ENCODE measurements at regions not wholly inside any gene's neighbourhood (a gene's known extent, or its start where the extent isn't known, plus 50 kb on each side); places are given as distances from the start of the nearest gene placed in this dataset.

DNA sequence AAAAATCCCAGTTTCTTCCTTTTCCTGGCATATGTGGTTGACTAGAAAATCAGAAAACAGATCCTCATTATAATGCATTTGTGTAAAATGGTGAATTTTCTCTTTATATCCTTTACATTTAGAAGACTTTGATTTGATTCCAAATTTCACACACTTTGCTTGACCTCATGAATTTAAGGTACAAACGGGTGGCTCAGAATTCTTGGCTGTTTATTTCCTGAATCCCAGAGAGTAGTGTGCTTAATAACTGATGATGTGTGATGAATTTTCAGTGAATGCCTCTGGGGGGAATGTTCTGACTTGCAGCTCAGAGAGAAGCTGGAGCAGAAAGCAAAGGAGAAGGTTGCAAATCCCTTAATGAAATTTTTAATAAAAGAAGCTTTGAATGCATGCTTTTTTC, 126.8 kb downstream of the SPATA31D1 start:
- H3K4me3 ChIP-seq (ENCODE audit: low read depth, low read length), result no peak overlapping the region
- H3K4me1 ChIP-seq (ENCODE audit: control insufficient read depth, insufficient read depth, low read length, unreplicated experiment), result no peaks in the 10 kb centered on the region
- no peaks in the 10 kb centered on the region for H3K27me3 ChIP-seq (ENCODE audit: insufficient read depth, low read length)
- no peaks in the 10 kb centered on the region for H3K79me2 ChIP-seq (ENCODE audit: control insufficient read depth, insufficient read depth, low read length, unreplicated experiment)
- H3K27ac ChIP-seq (ENCODE audit: low read depth, low read length), result no peak overlapping the region
- H2AFZ ChIP-seq (ENCODE audit: low read length, unreplicated experiment), result no peak overlapping the region
- no peaks in the 10 kb centered on the region for H3K36me3 ChIP-seq (ENCODE audit: insufficient read depth, low read length)

DNA sequence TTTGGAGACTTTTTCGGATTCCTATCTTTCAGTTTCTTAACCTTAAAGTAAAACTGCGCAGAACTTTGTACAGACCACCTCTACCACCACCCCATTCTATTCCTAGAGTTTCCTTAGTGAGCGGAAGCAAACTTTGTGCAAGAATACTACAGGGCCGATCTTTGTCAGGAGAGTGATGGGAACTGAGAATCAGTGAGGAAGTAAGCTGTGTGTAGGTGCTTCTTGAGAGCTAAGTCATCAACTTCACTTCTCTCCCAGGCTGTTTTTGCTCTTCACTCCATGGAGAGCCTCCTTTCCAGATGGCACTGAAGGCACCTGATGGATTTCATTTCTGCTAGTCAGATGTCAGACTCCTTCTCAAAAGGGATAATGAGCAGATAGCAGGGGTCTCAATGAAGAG, 127.3 kb downstream of the SPATA31D1 start:
- H3K27ac ChIP-seq (ENCODE audit: low read depth, low read length), result no peak overlapping the region
- no peaks in the 10 kb centered on the region for H3K79me2 ChIP-seq (ENCODE audit: control insufficient read depth, insufficient read depth, low read length, unreplicated experiment)
- no peak overlapping the region for H2AFZ ChIP-seq (ENCODE audit: low read length, unreplicated experiment)
- no peaks in the 10 kb centered on the region for H3K36me3 ChIP-seq (ENCODE audit: insufficient read depth, low read length)
- H3K4me3 ChIP-seq (ENCODE audit: low read depth, low read length), result no peak overlapping the region
- H3K27me3 ChIP-seq (ENCODE audit: insufficient read depth, low read length), result no peaks in the 10 kb centered on the region
- no peaks in the 10 kb centered on the region for H3K4me1 ChIP-seq (ENCODE audit: control insufficient read depth, insufficient read depth, low read length, unreplicated experiment)

DNA sequence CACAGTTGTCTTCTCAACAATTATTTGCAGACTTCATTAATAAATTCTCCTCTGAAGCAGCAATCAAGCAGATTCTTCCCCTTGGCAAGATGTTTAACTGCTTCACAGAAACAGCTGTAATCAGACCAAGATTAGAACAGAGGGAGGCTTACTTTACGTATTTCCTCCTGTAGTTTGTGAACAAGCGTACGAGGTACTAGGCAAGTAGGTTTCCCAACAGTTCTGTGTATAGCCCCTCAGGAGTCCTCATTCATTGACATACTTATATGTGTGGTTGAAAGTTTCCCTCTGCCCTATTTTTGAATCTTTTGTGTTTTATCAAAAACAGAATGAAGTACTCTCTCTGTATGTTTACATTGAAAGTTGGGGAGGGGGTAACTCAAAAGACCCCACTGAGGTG, 128.0 kb downstream of the SPATA31D1 start:
- Histone ChIP-seq H3K36me3 (ENCODE audit: insufficient read depth, low read length) (no peaks in the 10 kb centered on the region), H3K27ac (ENCODE audit: low read depth, low read length) (no peak overlapping the region), H2AFZ (ENCODE audit: low read length, unreplicated experiment) (no peak overlapping the region), H3K27me3 (ENCODE audit: insufficient read depth, low read length) (no peaks in the 10 kb centered on the region), H3K4me1 (ENCODE audit: control insufficient read depth, insufficient read depth, low read length, unreplicated experiment) (no peaks in the 10 kb centered on the region), H3K79me2 (ENCODE audit: control insufficient read depth, insufficient read depth, low read length, unreplicated experiment) (no peaks in the 10 kb centered on the region), H3K4me3 (ENCODE audit: low read depth, low read length) (no peak overlapping the region)

DNA sequence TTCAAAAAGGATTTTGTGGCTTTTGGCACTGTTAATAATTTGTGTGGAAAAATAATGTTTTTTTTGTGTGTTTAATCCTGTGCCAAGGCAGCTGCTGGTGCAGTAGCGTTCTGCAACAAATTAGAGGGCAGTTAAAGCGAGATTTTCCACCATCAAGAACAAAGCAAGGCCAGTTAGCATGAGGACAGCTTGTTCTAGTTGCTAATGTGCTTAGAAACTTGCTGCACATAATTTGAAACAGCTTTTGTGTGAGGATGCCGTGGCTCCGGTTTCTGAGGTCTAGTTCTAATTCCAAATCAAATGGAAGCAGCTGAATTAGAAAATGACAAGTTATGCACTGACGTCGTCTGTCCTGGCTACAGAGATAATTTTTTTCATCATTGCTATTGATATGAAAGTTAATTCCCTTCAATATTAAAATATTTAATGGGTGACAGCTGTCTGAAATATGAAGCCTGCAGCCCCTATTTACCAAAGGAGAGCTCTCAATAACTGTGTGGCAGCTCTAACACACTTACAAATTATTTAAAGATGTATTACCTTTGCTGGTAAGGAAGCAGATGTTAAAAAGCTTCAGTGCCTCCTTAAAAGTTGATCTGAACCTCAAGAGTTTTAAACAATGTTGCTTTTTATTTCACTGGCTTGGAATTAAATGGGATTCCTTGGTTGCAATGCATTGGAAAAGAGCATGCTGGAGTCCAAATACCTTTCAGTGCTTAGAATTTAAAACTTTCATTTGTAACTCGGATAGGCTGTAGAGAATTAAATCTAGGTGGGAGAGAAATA, 128.6 kb downstream of the SPATA31D1 start:
- Histone ChIP-seq H3K79me2 (ENCODE audit: control insufficient read depth, insufficient read depth, low read length, unreplicated experiment) (no peaks in the 10 kb centered on the region), H3K27me3 (ENCODE audit: insufficient read depth, low read length) (no peaks in the 10 kb centered on the region), H3K36me3 (ENCODE audit: insufficient read depth, low read length) (no peaks in the 10 kb centered on the region), H2AFZ (ENCODE audit: low read length, unreplicated experiment) (no peak overlapping the region), H3K27ac (ENCODE audit: low read depth, low read length) (no peak overlapping the region), H3K4me3 (ENCODE audit: low read depth, low read length) (no peak overlapping the region), H3K4me1 (ENCODE audit: control insufficient read depth, insufficient read depth, low read length, unreplicated experiment) (no peaks in the 10 kb centered on the region)

DNA sequence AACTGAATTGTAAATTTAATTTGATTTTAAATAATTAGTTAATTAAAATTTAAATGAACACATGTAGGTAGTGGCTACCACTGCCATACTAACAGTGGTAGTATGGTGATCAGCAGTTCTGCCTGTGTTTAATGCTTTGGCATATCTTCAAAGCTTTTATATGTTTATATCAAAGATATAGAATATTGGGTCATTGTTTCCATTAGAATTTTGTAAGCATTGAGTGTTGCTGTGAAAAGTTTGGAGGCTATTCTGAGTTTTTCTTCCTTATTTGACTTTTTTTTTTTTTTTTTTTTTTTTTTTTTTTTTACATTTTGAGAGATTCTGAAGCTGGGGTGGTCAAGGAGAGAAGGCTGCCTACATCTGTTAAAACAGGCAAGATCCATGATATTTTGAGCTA, 134.2 kb downstream of the SPATA31D1 start:
- H3K27ac ChIP-seq (ENCODE audit: low read depth, low read length), result no peak overlapping the region
- no peaks in the 10 kb centered on the region for H3K79me2 ChIP-seq (ENCODE audit: control insufficient read depth, insufficient read depth, low read length, unreplicated experiment)
- H2AFZ ChIP-seq (ENCODE audit: low read length, unreplicated experiment), result no peak overlapping the region
- H3K4me3 ChIP-seq (ENCODE audit: low read depth, low read length), result no peak overlapping the region
- no peaks in the 10 kb centered on the region for H3K27me3 ChIP-seq (ENCODE audit: insufficient read depth, low read length)
- H3K4me1 ChIP-seq (ENCODE audit: control insufficient read depth, insufficient read depth, low read length, unreplicated experiment), result no peaks in the 10 kb centered on the region
- no peaks in the 10 kb centered on the region for H3K36me3 ChIP-seq (ENCODE audit: insufficient read depth, low read length)

DNA sequence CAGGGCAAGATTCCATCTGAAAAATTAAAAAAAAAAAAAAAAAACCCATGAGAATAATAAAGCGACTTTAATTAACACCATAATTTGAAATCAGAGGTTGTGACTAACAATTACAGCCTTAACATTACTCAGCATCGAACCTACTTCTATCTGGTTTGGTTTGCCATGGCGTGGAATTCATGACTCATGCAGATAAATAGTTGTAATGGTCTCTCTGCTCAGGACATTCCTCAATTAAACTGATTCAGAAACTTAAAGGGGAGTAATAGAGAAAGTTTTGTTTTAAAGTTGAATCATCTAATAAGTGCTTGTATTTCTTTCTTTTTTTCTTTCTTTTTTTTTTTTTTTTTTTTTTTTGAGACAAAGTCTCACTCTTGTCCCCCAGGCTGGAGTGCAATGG, 135.5 kb downstream of the SPATA31D1 start:
- Histone ChIP-seq H3K27me3 (ENCODE audit: insufficient read depth, low read length) (no peaks in the 10 kb centered on the region), H3K4me1 (ENCODE audit: control insufficient read depth, insufficient read depth, low read length, unreplicated experiment) (no peaks in the 10 kb centered on the region), H2AFZ (ENCODE audit: low read length, unreplicated experiment) (no peak overlapping the region), H3K36me3 (ENCODE audit: insufficient read depth, low read length) (no peaks in the 10 kb centered on the region), H3K27ac (ENCODE audit: low read depth, low read length) (no peak overlapping the region), H3K79me2 (ENCODE audit: control insufficient read depth, insufficient read depth, low read length, unreplicated experiment) (no peaks in the 10 kb centered on the region), H3K4me3 (ENCODE audit: low read depth, low read length) (no peak overlapping the region)

DNA sequence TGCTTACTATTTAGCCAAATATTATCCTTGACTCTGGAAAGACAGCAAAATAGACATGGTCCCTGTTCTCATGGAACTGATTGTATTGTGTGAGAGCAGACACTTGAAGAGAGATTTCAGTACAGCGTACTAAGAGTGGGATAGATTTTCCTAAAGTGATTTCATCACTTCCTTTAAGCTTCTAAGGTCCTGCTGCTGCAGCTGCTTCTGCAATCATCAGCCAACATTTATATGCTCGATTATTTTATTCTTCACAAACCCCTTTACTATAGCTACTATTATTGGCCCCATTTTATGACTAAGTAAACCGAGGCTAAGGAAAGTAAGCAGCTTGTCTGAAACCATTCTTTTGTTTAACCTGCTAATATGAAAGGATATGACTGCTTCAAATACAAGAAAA, 137.7 kb downstream of the SPATA31D1 start:
- no peak overlapping the region for H3K27ac ChIP-seq (ENCODE audit: low read depth, low read length)
- H3K4me1 ChIP-seq (ENCODE audit: control insufficient read depth, insufficient read depth, low read length, unreplicated experiment), result no peaks in the 10 kb centered on the region
- H3K36me3 ChIP-seq (ENCODE audit: insufficient read depth, low read length), result no peaks in the 10 kb centered on the region
- no peak overlapping the region for H2AFZ ChIP-seq (ENCODE audit: low read length, unreplicated experiment)
- H3K4me3 ChIP-seq (ENCODE audit: low read depth, low read length), result no peak overlapping the region
- H3K27me3 ChIP-seq (ENCODE audit: insufficient read depth, low read length), result no peaks in the 10 kb centered on the region
- no peaks in the 10 kb centered on the region for H3K79me2 ChIP-seq (ENCODE audit: control insufficient read depth, insufficient read depth, low read length, unreplicated experiment)

DNA sequence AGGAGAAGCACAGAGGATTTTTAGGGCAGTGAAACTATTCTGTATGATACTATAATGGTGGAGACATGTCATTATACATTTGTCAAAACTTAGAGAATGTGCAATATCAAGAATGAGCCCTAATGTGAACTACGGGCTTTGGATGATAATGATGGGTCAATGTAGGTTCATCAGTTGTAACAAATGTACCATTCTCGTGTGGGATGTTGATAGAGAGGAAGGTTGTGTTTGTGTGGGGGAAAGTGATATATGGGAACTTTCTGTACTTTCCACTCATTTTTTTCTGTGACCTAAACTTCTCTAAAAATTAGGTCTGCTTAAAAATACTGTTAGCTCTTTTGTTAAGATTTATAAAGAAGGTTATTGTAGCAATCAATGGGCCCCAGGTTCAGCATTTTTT, 138.9 kb downstream of the SPATA31D1 start:
- Histone ChIP-seq H3K27me3 (ENCODE audit: insufficient read depth, low read length) (no peaks in the 10 kb centered on the region), H3K79me2 (ENCODE audit: control insufficient read depth, insufficient read depth, low read length, unreplicated experiment) (no peaks in the 10 kb centered on the region), H2AFZ (ENCODE audit: low read length, unreplicated experiment) (no peak overlapping the region), H3K4me1 (ENCODE audit: control insufficient read depth, insufficient read depth, low read length, unreplicated experiment) (no peaks in the 10 kb centered on the region), H3K36me3 (ENCODE audit: insufficient read depth, low read length) (no peaks in the 10 kb centered on the region), H3K27ac (ENCODE audit: low read depth, low read length) (no peak overlapping the region), H3K4me3 (ENCODE audit: low read depth, low read length) (no peak overlapping the region)

DNA sequence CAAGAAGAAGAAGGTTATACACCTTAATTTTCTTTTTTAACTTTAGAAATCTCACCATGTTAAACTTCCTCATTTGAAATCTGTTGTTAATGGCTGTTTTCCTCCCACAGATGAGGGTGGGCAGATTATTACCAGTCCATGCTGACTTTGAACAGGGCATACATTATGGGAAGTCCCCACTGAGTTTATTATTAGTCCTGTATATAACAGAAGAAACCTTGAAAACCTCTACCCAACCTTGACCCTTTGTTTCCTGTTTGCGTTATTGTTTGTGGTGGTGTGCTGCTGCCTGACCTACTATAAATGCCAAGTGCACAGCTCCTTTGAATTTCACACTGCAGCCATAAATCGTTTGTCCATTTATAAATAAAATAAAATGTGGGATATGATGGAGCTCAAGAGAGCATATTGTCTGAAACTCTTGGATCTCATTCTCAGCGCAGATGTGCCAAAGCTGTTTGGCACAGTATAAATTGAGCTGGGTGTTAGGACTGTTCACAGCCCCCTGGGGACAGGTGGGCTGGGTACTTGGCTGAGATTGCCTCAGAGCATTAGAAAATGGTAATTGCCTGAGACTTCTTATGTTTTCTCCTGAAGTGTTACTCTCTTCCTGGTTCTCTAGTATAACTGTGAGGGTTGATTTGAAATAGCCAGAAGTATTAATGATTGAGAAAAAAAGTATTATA, 139.6 kb downstream of the SPATA31D1 start:
- Histone ChIP-seq H3K4me1 (ENCODE audit: control insufficient read depth, insufficient read depth, low read length, unreplicated experiment) (no peaks in the 10 kb centered on the region), H2AFZ (ENCODE audit: low read length, unreplicated experiment) (no peak overlapping the region), H3K79me2 (ENCODE audit: control insufficient read depth, insufficient read depth, low read length, unreplicated experiment) (no peaks in the 10 kb centered on the region), H3K27ac (ENCODE audit: low read depth, low read length) (no peak overlapping the region), H3K27me3 (ENCODE audit: insufficient read depth, low read length) (no peaks in the 10 kb centered on the region), H3K36me3 (ENCODE audit: insufficient read depth, low read length) (no peaks in the 10 kb centered on the region), H3K4me3 (ENCODE audit: low read depth, low read length) (no peak overlapping the region)

DNA sequence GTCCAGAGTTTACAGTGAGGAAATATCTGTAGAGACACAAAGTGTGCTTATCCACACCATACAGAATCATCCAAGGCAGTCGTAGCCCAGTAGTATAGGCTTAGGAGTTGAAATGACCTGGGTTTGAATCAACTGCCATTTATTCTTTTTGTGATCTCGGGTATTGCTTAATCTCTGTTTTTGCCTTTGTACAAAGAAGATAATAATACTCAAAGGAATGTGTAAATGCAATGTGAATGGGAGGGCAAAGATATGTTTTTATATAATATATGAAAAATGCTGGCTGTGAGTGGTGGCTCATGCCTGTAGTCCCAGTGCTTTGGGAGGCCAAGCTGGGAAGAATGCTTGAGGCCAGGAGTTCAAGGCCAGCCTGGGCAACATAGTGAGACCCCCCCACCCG, 141.1 kb downstream of the SPATA31D1 start:
- H3K27me3 ChIP-seq (ENCODE audit: insufficient read depth, low read length), result no peaks in the 10 kb centered on the region
- no peak overlapping the region for H3K4me3 ChIP-seq (ENCODE audit: low read depth, low read length)
- no peak overlapping the region for H3K27ac ChIP-seq (ENCODE audit: low read depth, low read length)
- H2AFZ ChIP-seq (ENCODE audit: low read length, unreplicated experiment), result no peak overlapping the region
- no peaks in the 10 kb centered on the region for H3K36me3 ChIP-seq (ENCODE audit: insufficient read depth, low read length)
- H3K79me2 ChIP-seq (ENCODE audit: control insufficient read depth, insufficient read depth, low read length, unreplicated experiment), result no peaks in the 10 kb centered on the region
- H3K4me1 ChIP-seq (ENCODE audit: control insufficient read depth, insufficient read depth, low read length, unreplicated experiment), result no peaks in the 10 kb centered on the region

Measured in ACC112 (cell line).